H1 (cell line): ENCODE measurements at regions not wholly inside any gene's neighbourhood (a gene's known extent, or its start where the extent isn't known, plus 50 kb on each side); places are given as distances from the start of the nearest gene placed in this dataset.

Experiments
- BRCA1 ChIP-seq: IDR thresholded peaks from 2 replicates; pipeline ENCODE4 v1.6.1; 2012; ENCODE audit warnings: low read depth, low read length, improper control_type of control experiment
- CTCF ChIP-seq, 3 experiments: IDR thresholded peaks; 1 replicate in 2 of 3; 2 replicates in 1 of 3; pipeline versions ENCODE4 v1.5.1 to v1.6.1; 2011; ENCODE audit warnings: low read length in 3 of 3, mild to moderate bottlenecking in 3 of 3, inconsistent platforms in 2 of 3, low read depth in 1 of 3, moderate library complexity in 1 of 3; ENCODE audit not compliant: insufficient read depth in 1 of 3; ENCODE audit errors: control extremely low read depth in 1 of 3
- EZH2 ChIP-seq: fragments of 200-600 bp; sonication (generic); IDR thresholded peaks from 2 replicates; pipeline ENCODE4 v1.7.1; 2012; ENCODE audit warnings: low read depth, mild to moderate bottlenecking, moderate library complexity, low read length, inconsistent platforms; ENCODE audit not compliant: severe bottlenecking
- SIRT6 ChIP-seq: IDR thresholded peaks from one replicate; pipeline ENCODE4 v1.7.1; 2012; ENCODE audit warnings: low read length, inconsistent platforms
- SUZ12 ChIP-seq: fragments of 200-600 bp; sonication (generic); IDR thresholded peaks from 2 replicates; pipeline ENCODE4 v1.6.1; 2012; ENCODE audit warnings: mild to moderate bottlenecking, inconsistent platforms, low read length, moderate library complexity, mixed read lengths
- TEAD4 ChIP-seq: IDR thresholded peaks from 2 replicates; pipeline ENCODE4 v1.6.1; 2012; ENCODE audit warnings: low read depth, low read length, inconsistent platforms, mixed read lengths

DNA sequence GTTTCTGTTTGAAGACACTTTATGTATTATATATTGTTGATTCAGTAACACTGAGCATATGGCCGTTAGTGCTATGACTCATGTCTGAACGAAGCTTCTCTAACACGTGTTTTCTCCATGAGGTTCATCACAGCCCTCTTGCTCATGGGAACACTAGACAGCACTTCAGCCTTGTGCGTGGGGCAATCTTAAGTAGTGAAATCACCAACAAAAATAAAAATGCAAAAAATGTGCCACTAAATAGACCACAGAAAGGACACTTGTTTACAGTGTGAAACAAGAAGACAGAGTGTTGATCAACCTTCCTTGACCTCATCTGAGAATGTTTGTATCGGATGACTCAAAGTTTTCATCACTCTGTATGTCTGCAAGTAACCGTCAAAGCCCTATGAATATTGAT, 94.5 kb downstream of the FDX1 start:
- no peak for TF ChIP-seq SUZ12
- TF ChIP-seq EZH2 = no peak
- TF ChIP-seq CTCF (IDR thresholded peaks at IDR 0.05; ENCODE audit: control extremely low read depth in 1 of 3, insufficient read depth in 1 of 3, low read depth in 1 of 3, low read length in 3 of 3) = no peak
- no peak for TF ChIP-seq BRCA1
- TF ChIP-seq TEAD4 = no peak
- TF ChIP-seq SIRT6 = no peak
